ENCODE measurements at regions not wholly inside any gene's neighbourhood (a gene's known extent, or its start where the extent isn't known, plus 50 kb on each side); places are given as distances from the start of the nearest gene placed in this dataset.

- DNase-seq = no peak
Measured at GRCh38 chr16:9302072-9302471, 210.6 kb downstream of the HAPSTR1 start.

GRCh38 chr16:9306753-9307152 is 215.3 kb downstream of the HAPSTR1 start:
- no peak for DNase-seq

GRCh38 chr16:9307446-9307845 is 216.0 kb downstream of the HAPSTR1 start:
- DNase-seq = no peak

GRCh38 chr16:9308356-9308801 is 216.9 kb downstream of the HAPSTR1 start:
- DNase-seq = peak; percentile 59

GRCh38 chr16:9308850-9309249 is 217.4 kb downstream of the HAPSTR1 start:
- no peak for DNase-seq

GRCh38 chr16:9309844-9310243 is 218.4 kb downstream of the HAPSTR1 start:
- DNase-seq = no peak

- DNase-seq = no peak
Measured at GRCh38 chr16:9311303-9311954, 220.0 kb downstream of the HAPSTR1 start.

GRCh38 chr16:9316008-9316407 is 224.6 kb downstream of the HAPSTR1 start:
- no peak for DNase-seq

- no peak for DNase-seq
Measured at GRCh38 chr16:9316615-9317014, 225.2 kb downstream of the HAPSTR1 start.

GRCh38 chr16:9318764-9319163 is 227.3 kb downstream of the HAPSTR1 start:
- DNase-seq = no peak

GRCh38 chr16:9322769-9323168 is 231.3 kb downstream of the HAPSTR1 start:
- DNase-seq = no peak

- no peak for DNase-seq
Measured at GRCh38 chr16:9323170-9323569, 231.7 kb downstream of the HAPSTR1 start.

GRCh38 chr16:9327253-9327652 is 235.8 kb downstream of the HAPSTR1 start:
- no peak for DNase-seq

GRCh38 chr16:9328411-9328810 is 237.0 kb downstream of the HAPSTR1 start:
- DNase-seq = no peak

- peak; percentile 13 for DNase-seq
Measured at GRCh38 chr16:9330095-9330494, 238.7 kb downstream of the HAPSTR1 start.

- no peak for DNase-seq
Measured at GRCh38 chr16:9331503-9331902, 240.1 kb downstream of the HAPSTR1 start.

GRCh38 chr16:9332574-9333148 is 241.2 kb downstream of the HAPSTR1 start:
- no peak for DNase-seq

- no peak for DNase-seq
Measured at GRCh38 chr16:9333469-9333868, 242.0 kb downstream of the HAPSTR1 start.

GRCh38 chr16:9334103-9334502 is 242.7 kb downstream of the HAPSTR1 start:
- DNase-seq = no peak

- DNase-seq = no peak
Measured at GRCh38 chr16:9337308-9338032, 246.0 kb downstream of the HAPSTR1 start.

- DNase-seq = no peak
Measured at GRCh38 chr16:9338068-9338467, 246.6 kb downstream of the HAPSTR1 start.

GRCh38 chr16:9338510-9338909 is 247.1 kb downstream of the HAPSTR1 start:
- DNase-seq = no peak

- no peak for DNase-seq
Measured at GRCh38 chr16:9340526-9341256, 249.2 kb downstream of the HAPSTR1 start.

All from right kidney (tissue), 1 donor.